ENCODE measurements at regions not wholly inside any gene's neighbourhood (a gene's known extent, or its start where the extent isn't known, plus 50 kb on each side); places are given as distances from the start of the nearest gene placed in this dataset.

DNA sequence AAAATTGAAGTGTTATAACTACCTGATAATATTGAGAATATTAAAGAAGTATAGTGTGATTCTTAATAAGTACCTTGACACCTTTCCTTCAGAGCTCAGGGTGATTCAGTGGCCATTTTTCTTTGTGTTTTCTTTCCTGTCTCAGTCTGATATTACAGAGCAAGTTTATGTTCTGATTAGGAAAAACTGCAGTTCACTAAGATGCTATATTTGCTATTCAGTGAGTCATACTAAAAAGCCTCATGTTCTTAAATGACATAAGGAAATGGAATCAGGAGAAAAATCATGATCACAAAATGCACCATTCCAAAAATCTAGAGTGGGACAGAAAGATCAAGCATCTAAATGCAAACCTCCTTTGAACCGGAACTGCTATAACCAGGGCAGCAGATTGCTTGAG lies 390.6 kb upstream of the ATP2B1 start:
- TF ChIP-seq, protein P1, sequence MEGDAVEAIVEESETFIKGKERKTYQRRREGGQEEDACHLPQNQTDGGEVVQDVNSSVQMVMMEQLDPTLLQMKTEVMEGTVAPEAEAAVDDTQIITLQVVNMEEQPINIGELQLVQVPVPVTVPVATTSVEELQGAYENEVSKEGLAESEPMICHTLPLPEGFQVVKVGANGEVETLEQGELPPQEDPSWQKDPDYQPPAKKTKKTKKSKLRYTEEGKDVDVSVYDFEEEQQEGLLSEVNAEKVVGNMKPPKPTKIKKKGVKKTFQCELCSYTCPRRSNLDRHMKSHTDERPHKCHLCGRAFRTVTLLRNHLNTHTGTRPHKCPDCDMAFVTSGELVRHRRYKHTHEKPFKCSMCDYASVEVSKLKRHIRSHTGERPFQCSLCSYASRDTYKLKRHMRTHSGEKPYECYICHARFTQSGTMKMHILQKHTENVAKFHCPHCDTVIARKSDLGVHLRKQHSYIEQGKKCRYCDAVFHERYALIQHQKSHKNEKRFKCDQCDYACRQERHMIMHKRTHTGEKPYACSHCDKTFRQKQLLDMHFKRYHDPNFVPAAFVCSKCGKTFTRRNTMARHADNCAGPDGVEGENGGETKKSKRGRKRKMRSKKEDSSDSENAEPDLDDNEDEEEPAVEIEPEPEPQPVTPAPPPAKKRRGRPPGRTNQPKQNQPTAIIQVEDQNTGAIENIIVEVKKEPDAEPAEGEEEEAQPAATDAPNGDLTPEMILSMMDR (IDR thresholded peaks at IDR 0.05; ENCODE audit: insufficient read depth, low read depth, low read length) = no peak
- TF ChIP-seq EZH2 (IDR thresholded peaks at IDR 0.05; ENCODE audit: insufficient read depth, low read length) = no peak
